GM18520 (cell line): ENCODE measurements at regions not wholly inside any gene's neighbourhood (a gene's known extent, or its start where the extent isn't known, plus 50 kb on each side); places are given as distances from the start of the nearest gene placed in this dataset.
"Not testable (repeated sequence)": the region's sequence is repeated elsewhere in the genome, so short reads cannot be mapped to it uniquely, and the experiment has no call there.

Experiments used
- ATAC-seq: cut with Tn5 transposase; IDR thresholded peaks from one replicate; pipeline ENCODE4 v1.9.1; 2021; ENCODE audit not compliant: unreplicated experiment

DNA sequence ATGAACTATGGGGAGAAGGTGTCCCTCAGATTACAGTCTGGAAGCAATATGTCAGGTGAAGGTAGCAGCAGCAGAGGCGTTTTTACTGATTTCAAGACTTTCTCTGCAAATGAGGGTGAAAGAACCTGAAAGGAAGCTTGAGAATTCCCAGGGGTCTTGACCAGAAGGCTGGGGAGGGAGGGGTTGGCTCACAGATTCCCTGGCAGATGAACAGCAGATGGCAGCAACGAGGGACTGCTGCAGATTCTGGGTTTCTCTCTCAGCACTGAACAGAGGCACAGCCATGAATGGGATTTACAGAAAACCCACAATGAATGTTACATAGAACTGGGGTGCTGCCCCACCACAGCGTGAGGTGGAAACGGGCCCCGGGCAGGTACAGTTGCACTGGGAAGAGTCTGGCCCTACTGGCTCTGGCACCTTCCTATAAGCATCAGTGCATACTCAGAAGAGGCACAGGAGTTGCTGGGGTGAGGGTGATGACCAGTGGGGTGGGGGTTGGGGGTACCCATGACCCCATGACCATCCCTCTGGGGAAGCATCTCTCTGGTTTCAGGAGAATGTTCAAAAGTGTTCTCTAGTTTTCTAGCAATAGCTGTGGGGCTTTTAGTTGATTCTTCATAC lies 317.8 kb downstream of the SH2D4B start:
- no peak for ATAC-seq

DNA sequence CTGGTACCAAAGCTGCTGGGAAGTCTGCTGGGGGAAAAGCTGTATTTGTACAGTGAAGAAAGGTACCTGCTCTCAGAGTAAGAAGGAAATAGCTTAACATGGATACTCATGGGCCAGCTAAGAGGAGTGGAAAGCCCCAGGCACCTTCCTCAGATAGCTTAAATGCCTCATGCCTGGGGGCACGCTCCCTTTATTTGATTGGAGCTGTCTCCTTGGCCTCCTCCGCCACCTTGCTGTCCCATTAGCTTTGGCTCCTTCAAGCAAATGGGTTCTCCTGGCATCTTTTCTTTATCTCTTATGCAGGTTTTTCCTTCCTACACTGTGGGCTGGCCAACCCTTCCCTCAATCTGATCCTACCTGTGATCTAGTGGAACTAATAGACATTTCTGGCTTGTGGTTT lies 318.5 kb downstream of the SH2D4B start:
- ATAC-seq: no peak

DNA sequence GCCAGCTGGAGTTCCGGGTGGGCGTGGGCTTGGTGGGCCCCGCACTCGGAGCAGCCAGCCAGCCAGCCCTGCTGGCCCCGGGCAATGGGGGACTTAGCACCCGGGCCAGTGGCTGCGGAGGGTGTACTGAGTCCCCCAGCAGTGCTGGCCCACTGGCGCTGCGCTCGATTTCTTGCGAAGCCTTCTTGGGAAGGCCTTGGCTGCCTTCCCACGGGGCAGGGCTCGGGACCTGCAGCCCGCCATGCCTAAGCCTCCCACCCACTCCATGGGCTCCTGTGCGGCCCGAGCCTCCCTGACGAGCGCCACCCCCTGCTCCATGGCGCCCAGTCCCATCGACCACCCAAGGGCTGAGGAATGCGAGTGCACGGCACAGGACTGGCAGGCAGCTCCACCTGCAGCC lies 321.6 kb downstream of the SH2D4B start:
- not testable (repeated sequence) for ATAC-seq

DNA sequence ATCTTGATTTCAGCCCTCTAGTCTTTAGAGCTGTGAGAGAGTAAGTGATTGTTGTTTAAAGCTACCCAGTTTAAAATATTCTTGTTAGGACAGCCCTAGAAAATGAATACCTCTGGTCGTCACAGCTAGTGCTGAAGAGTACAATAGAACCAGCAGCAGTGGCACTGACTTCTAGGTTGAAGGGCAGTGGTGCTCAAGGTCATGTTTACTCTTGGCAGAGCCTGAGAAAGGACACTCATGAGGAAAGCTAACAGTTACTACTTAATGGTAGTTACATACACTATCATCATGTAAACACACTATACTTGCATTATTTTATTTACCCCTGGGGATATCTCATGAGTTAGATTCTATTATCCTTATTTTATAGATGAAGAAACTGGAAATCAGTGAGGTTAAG lies 323.0 kb downstream of the SH2D4B start:
- no peak for ATAC-seq

DNA sequence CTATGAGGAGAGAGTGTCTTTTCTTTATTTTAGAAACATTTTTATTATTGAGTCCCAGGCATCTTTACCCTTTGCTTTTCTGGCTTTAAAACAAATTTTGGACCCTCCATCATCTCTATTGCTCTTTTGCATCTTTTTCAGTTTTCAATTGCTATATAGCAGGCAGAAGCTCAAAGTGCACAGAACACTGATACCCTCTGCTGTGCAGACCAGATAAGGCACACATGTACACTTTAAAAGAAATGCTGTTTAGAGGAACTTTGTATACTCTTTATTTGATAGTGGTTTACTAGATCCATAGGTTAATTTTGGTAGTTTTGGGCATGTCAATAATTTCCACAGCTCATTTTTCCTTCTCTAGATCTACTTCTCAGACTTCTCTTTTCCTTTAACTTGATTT lies 324.2 kb downstream of the SH2D4B start:
- ATAC-seq: no peak

DNA sequence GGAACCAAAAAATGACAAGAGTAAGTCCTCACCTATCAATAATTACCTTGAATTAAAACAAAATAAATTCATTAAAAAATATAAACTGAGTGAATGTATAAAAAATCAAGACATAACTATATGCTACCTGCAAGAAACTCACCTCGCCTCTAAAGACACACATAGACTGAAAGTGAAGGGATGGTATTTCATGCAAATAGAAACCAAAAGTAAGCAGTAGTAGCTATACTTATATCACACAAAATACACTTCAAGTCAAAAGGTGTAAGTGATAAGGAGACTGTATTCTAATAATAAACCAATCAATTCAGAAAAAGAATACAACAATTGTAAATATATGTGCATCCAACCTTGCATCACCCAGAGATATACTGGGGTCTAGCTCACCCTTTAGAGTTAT lies 332.6 kb downstream of the SH2D4B start:
- peak; percentile 85 for ATAC-seq

DNA sequence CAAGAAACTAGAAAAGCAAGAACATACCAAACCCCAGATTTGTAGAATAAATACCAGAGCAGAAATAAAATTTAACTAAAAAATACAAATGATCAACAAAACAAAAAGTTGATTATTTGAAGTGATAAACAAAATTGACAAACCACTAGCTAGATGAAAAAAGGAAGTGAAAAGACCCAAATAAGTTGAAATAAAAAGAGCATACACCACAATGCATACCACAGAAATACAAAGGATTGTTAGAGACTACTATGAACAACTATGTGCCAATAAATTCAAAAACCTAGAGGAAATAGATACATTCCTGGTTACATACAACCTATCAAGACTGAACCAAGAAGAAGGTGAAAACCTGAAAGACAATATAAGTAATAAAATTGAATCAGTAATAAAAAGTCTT lies 333.4 kb downstream of the SH2D4B start:
- peak; percentile 44 for ATAC-seq

DNA sequence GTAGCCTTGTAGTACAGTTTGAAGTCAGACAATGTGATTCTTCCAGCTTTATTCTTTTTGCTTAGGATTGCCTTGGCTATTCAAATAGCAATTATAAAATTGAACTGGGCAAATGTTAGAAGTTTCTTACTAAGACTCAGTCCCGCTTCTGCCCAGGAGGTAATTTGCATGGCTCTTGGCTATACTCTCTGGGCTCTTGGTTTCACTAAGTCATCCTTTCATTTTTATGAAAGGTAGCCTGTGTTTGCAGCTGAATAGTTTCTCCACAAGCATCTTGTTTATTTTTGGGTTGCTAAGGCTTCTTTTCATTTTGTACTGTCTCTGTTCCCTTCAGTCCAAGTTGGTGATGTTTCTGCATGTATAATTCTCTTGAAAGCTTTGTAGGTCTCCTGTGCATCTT lies 340.6 kb downstream of the SH2D4B start:
- no peak for ATAC-seq

DNA sequence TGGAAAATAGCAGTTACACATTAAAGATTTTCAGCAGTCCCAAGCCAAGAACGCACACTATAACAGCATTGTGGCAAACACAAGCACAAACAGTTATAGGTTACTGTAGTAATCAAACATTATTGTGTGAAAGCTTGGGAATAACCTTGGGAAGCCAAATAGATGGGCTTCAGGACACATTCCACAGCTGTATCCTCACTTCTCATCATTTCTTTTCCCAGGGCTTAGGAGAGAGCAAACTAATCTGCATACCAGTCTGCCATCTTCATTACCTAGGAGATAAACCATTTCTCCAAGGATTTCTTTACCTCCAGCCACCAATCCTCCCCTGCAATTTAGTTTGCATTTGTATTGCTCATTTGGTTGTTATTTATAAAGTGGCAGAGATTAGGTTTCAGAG lies 352.4 kb downstream of the SH2D4B start:
- ATAC-seq: no peak

DNA sequence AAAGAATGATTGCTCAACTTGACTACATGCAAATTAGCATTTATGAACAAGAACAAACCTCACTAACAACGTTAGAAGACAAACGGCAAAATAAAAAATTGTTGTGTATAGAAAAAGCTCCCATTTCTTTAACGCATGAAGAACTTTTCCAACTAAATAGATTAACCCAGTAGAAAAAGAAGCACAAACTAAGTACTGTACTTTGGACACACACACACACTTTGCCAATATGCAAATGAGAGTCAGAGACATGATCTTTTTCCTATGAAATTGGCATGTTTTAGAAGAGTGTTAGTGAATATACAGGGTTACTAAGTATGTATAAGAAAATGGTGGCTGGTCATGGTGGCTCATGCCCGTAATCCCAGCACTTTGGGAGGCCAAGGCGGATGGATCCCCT lies 355.6 kb downstream of the SH2D4B start:
- no peak for ATAC-seq

DNA sequence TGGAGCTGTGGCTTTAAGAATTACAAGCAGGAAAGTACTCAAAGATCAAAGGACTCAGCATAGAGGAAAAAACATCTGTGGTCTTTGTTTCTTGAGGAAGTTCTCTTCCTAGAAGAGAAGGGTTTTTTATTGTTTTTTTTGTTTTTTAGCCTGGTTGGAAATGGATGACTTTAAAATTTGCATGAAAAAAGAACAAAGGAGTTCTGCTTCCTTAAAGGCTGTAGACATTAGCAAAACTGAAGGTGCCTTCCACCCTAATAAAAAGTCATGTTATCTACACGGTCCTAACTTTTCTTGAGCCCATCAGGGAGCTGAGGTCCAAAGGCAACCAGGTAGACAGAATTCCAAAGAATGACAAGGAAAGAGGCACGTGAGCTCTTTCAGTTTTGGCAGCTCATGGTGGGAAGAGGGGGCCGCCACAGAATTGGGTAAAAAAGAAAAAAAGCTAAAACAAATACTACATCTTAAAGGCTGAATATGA lies 356.6 kb downstream of the SH2D4B start:
- no peak for ATAC-seq

DNA sequence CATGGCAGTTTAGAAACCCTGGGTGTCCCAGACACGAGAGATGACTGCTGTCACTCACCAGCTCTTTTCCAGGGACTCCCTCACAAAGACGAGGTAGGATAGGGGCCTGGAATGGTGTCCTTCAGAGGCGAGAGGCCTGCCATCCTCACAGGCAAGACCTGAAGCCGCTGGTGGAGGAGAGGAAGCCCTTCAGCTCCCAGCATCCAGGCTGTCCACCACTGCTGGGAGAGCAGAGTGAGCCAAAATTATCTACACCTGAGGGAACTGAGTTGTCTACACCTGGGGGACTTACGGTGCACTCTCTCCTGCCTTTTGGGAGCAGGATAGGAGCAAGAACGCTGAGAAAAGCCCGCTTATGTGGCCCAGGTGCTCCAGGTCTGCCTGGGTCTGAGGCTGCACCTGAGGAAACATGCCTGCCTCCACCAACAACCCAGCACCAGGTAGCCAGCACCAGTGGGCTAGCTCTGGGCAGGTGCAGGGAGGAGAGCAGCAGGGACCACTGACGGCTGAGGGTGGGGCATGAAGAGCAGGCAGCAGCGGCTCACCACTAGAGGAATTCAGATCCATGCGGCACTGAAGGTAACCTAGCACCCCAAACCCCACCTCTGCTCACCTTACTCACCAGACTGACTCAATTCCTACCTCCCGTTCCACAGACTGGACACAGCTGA lies 357.2 kb downstream of the SH2D4B start:
- ATAC-seq: no peak

DNA sequence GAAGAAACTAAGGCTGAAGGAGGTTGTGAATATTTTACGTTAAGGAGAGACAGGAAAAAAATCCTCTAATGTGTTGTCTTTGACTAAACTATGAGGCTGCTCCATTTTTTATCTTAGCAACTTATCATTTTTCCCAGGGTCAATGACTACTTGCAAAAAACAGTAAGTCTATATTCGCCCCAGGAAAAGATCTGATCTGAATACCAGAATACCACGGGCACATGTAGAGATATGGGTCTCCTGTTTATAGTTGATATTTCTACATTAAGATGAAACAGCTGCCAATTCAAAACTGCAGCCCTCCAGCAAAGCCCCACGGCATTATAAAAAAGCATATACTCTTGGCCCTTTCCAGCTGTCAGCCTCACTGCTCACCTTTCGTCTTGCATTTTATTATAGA lies 358.4 kb downstream of the SH2D4B start:
- no peak for ATAC-seq

DNA sequence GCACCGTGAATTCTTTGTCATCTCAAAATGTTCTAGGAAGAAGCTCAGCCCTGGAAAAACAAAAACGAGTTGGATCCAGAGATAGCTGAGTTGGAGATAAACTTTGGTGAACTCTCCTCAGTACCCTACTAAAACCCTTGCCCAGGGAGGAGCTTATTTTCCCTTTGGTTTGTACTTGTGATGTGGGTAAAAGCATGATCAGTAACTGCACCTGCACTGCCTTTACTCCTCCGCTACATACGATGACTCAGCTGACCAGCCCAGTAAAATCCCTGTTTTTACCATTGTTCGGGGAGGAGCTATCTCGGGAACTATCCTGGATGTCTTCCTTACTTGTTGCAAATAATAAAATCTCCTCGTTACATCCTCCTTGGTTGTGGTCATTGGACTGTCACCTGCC lies 359.3 kb downstream of the SH2D4B start:
- ATAC-seq: no peak

DNA sequence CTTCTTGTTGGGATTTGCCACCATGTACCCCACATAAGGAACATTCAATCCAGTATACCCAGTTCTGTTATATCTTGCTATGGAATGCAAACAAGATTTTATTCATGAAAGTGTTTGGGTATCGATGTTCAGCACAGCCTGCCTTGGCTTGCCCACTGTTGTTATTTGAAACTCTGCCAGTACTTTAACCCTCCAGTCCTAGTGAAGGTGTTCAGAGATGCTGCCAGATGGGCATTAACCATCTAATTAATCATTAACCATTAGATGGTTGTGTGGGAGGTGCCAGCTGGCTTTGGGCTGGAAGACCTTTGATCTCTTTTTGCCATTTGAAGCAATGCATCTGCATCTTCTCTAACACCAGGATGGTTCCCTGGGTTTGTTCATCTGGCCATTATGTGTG lies 363.0 kb downstream of the SH2D4B start:
- ATAC-seq: peak; percentile 55

DNA sequence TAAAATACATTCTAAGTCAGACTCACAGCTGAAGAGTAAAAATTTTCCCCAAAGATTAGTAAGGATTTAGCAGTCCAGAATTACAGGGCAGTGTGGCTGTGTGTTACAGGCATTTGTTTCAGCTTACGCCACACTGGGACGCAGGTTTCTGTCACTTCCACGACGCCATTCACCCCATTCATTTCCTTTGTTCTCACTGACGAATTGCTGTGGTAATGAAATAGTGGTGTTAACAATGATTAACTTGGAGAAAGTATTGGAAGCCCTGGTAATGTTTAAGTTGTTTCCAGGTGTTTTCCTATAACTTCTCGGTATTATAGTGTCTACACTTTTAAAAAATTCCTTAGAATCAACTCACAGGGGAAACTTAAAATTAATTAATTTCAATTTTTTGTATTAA lies 370.9 kb downstream of the SH2D4B start:
- no peak for ATAC-seq

DNA sequence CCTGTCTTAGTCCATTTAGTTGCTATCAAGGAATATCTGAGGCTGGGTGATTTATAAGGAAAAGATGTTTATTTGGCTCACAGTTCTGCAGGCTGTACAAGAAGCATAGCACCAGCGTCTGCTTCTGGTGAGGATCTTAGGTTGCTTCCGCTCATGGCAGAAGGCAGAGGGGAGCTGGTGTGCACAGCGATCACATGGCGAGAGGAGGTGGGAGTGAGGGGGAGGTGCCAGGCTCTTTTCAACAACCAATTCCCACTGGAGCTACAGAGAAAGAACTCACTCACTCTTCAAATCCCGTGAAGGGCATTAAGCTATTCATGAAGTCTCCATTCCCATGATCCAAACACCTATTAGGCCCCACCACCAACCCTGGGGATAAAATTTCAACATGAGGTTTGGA lies 371.6 kb downstream of the SH2D4B start:
- no peak for ATAC-seq

DNA sequence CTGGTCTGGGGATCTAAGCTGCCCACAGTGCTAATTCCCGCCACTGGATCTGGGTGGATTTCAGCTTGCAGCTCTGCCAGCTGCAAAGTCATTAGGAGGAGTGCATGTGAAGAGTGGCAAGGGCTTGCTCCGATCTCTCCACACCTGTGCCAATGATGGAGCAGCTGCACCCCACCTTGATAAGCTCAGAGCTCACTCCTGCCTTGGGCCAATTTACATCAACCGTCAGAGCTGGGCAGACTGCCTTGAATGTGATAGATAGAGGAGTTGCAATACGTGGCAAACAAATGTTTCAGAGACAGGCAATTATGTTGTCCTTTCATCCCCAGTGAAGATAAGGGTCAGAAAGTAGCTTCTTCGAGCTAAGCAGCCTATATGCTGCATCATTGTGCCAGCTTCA lies 379.9 kb downstream of the SH2D4B start:
- ATAC-seq: no peak

DNA sequence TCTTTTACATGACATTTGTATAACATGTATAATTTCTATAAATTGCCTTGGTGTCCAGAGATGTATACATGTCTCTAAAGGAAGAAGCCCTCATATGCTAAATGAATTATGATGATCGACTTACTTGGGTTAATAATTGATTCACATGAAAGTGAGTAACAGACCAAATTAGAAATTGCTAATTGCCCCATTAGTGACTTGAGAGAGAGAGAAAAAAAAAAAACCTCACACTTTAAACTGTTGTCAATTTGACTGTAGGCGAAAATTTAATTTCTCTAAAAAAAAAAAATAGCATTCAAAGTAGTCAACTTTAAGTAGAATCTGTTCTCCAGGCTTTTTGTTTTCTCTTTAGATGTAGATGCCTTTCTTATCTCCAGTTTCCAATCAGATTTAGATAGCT lies 383.3 kb downstream of the SH2D4B start:
- ATAC-seq: no peak

DNA sequence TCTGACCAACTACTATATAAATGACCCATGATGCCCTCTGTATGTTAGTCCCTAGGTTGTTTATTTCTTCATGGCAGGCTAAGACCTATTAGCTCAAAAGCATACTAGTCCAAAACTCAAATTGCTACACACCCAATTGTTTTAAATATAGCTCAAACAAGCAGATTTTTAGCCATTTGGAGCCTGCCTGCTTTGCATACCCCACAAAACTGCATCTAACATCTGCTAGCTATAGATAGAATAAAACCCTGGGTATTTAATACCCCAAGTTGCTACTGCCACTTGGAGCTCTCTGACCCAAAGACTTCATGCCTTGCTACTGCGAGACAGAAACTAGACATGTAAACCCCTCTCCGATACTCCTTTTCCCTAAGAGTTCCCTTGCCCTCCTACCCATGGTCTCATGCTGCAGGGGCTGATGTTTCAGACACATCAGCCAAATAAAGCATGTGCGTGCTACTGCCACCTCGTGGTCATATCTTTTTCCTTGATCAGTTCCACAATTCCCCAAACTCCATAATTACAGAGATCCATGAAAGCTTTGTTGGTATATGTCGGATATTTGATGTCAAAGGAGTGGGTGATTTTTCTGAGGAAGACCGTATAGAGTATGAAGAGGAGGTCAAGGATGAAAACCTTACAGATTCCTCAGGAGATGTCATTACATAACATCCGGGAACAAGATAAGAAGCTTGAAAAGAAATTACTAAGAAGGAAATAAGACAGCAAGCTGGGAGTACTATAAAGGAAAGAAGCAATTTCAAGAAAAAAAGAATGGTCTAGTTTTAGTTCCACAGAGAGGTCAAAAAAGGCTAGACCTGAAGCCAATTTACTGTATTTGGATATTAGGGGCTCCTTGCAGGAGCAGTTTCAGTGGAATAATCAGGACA lies 386.6 kb downstream of the SH2D4B start:
- no peak for ATAC-seq

DNA sequence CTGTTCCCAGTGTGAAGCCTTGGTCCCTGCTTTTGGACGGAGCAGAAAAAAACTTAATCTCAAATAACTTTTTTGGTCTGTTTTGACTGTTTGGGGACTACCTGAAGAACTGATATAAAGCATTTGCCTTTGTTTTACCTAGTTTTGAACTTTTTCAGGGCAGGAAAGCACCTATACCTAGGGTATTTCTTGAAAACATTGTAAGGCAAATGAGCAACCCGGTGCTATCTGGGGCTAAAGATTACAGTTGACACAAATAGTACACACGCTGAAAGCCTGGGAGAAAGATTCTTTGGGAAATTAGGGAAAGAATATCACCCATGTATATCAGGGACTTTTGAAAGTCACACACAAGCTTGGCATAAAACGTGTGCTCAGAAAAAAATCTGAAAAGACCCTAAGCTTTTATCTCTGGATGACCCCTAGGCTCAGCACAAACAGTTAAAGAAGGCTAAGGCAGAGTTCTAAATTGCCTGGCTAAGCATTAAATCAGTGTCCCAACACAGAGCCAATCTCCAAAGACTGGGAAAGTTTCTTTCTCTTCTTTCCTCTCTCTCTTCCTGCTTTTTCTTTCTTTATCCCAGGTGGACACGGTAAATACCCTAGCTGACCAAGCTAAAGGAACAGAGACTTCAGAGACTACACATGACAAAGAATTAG lies 389.8 kb downstream of the SH2D4B start:
- ATAC-seq: no peak
